Heart left ventricle (tissue), 13 donors: ENCODE measurements at regions not wholly inside any gene's neighbourhood (a gene's known extent, or its start where the extent isn't known, plus 50 kb on each side); places are given as distances from the start of the nearest gene placed in this dataset.

Experiments
- POLR2A ChIP-seq, 2 donors: fragments of 450-650 bp; IDR thresholded peaks; one replicate each; pipeline ENCODE4 v1.6.1; 2017; ENCODE audit warnings: antibody characterized with exemption in 2 of 2, mild to moderate bottlenecking in 2 of 2, moderate library complexity in 2 of 2
- TF ChIP-seq, protein P1 (sequence below), 12 donors: fragments of 200-600 bp; sonication (generic) in 4 of 12; IDR thresholded peaks; one replicate each; pipeline versions ENCODE4 v1.5.0 to v1.8.0; 2018 to 2022; ENCODE audit warnings: antibody characterized with exemption in 12 of 12, mild to moderate bottlenecking in 5 of 12
- donor health status: ischemic (EF 13 %, LVEDD 7.1; RV severe dilation, severe dysfunction).
- donor health status: DM: no; HTN: yes; CAD: no.
- donor health status: DM: no; HTN: no; CAD: no.
- donor health status: ischemic (EF 25% LVEDD 6.9; RV normal size, moderate dysfunction).
- donor health status: ischemic (EF 25% LVEDD 5.7; RV mildly dilated, moderate dysfunction).
- donor health status: ischemic (EF 35%, LVEDD 5.7; RV mildly dilated, moderate dysfunction).
- donor health status: nonischemic (EF 11% LVEDD 7.7; RV severe dilation, severe dysfunction).
- donor health status: DM: yes; HTN: yes; CAD: no.
- donor health status: PGD.
- donor health status: ischemic (EF 29% LVEDD 5.4; RV normal size, mild dysfunction).
- donor health status: nonischemic (EF 23%, LVEDD 6.1; RV moderate dilation, normal function).

GRCh38 chr3:168514252-168514651, 418.5 kb upstream of the GOLIM4 start:
- TF ChIP-seq POLR2A (IDR thresholded peaks at IDR 0.05), result no peak
- TF ChIP-seq, protein P1, sequence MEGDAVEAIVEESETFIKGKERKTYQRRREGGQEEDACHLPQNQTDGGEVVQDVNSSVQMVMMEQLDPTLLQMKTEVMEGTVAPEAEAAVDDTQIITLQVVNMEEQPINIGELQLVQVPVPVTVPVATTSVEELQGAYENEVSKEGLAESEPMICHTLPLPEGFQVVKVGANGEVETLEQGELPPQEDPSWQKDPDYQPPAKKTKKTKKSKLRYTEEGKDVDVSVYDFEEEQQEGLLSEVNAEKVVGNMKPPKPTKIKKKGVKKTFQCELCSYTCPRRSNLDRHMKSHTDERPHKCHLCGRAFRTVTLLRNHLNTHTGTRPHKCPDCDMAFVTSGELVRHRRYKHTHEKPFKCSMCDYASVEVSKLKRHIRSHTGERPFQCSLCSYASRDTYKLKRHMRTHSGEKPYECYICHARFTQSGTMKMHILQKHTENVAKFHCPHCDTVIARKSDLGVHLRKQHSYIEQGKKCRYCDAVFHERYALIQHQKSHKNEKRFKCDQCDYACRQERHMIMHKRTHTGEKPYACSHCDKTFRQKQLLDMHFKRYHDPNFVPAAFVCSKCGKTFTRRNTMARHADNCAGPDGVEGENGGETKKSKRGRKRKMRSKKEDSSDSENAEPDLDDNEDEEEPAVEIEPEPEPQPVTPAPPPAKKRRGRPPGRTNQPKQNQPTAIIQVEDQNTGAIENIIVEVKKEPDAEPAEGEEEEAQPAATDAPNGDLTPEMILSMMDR (IDR thresholded peaks at IDR 0.05), result no peak
